Endothelial cell of umbilical vein (primary cell): ENCODE measurements at regions not wholly inside any gene's neighbourhood (a gene's known extent, or its start where the extent isn't known, plus 50 kb on each side); places are given as distances from the start of the nearest gene placed in this dataset.

Source experiments
- BruUV-seq: library from RNA; stranded (reverse); fragments of 400-500 nt; replicated peaks from 2 replicates; lab custom pipeline; 2021; lab: Mats Ljungman, UMichigan
- CTCF ChIA-PET: fragments of 300-600, 350-600 bp; sonication (Branson Sonifier 250); formaldehyde crosslinking; loops from one replicate; lab custom pipeline; 2021; ENCODE audit warnings: antibody characterized with exemption, inconsistent platforms; lab: Charles Lee
- POLR2A ChIA-PET: fragments of 300-600, 350-600 bp; sonication (Branson Sonifier 250); formaldehyde crosslinking; loops from one replicate; lab custom pipeline; 2021; ENCODE audit warnings: antibody characterized with exemption, inconsistent platforms; lab: Charles Lee
- DNase-seq: peaks from one replicate; pipeline ENCODE4 v3.0.0-alpha.2; 2011; ENCODE audit warnings: low read depth, low spot score
- FAIRE-seq: peaks from 2 replicates; lab custom pipeline; 2011; peaks lifted over from hg19 to GRCh38; lab: Jason Lieb, UNC
- H2AFZ ChIP-seq: 2 replicates; pipeline ENCODE4 v1.6.0; 2012; ENCODE audit warnings: low read depth, low read length, control low read depth, inconsistent platforms
- H3K27ac ChIP-seq: 2 replicates; pipeline ENCODE4 v1.5.1; 2011; ENCODE audit warnings: low read depth, mild to moderate bottlenecking, control low read depth, low read length, moderate library complexity; ENCODE audit not compliant: insufficient read depth
- H3K27me3 ChIP-seq, 2 experiments: 2 replicates each; pipeline versions ENCODE4 v1.6.0 to v1.6.1; 2011; ENCODE audit warnings: low read length in 2 of 2, mixed read lengths in 1 of 2; ENCODE audit not compliant: control insufficient read depth in 2 of 2, insufficient read depth in 2 of 2
- H3K36me3 ChIP-seq, 2 experiments: 2 replicates in 1 of 2; 3 replicates in 1 of 2; pipeline ENCODE4 v1.5.1; 2011; ENCODE audit warnings: low read length in 2 of 2, mild to moderate bottlenecking in 1 of 2, moderate library complexity in 1 of 2; ENCODE audit not compliant: control insufficient read depth in 2 of 2, insufficient read depth in 2 of 2; ENCODE audit errors: extremely low read depth in 1 of 2
- H3K4me1 ChIP-seq: 3 replicates; pipeline ENCODE4 v1.5.1; 2011; ENCODE audit warnings: mild to moderate bottlenecking, low read length; ENCODE audit not compliant: control insufficient read depth, insufficient read depth; ENCODE audit errors: extremely low read depth
- H3K4me2 ChIP-seq: 2 replicates; pipeline ENCODE4 v1.6.1; 2011; ENCODE audit warnings: low read length, control low read depth, mixed read lengths; ENCODE audit not compliant: insufficient read depth
- H3K4me3 ChIP-seq, 3 experiments: fragments of 200-600 bp in 1 of 3; sonication (generic), shearing (Covaris generic) in 1 of 3; replicated peaks in 1 of 3; 2 replicates each; pipeline ENCODE4 v1.5.1; 2011 to 2016; ENCODE audit warnings: control low read depth in 3 of 3, low read length in 3 of 3, mild to moderate bottlenecking in 2 of 3, inconsistent platforms in 1 of 3, low read depth in 1 of 3, moderate library complexity in 1 of 3; ENCODE audit not compliant: insufficient read depth in 1 of 3
- H3K79me2 ChIP-seq: 2 replicates; pipeline ENCODE4 v1.6.0; 2012; ENCODE audit warnings: low read length, inconsistent platforms; ENCODE audit not compliant: control insufficient read depth, insufficient read depth
- H3K9ac ChIP-seq: replicated peaks from 2 replicates; pipeline ENCODE3; 2011; ENCODE audit warnings: low read length, control low read depth; ENCODE audit not compliant: insufficient read depth; ENCODE audit errors: extremely low read depth
- H3K9me1 ChIP-seq: replicated peaks from 3 replicates; pipeline ENCODE4 v1.6.0; 2011; ENCODE audit warnings: mild to moderate bottlenecking, low read length; ENCODE audit not compliant: control insufficient read depth, insufficient read depth; ENCODE audit errors: extremely low read depth
- H3K9me3 ChIP-seq: replicated peaks from 2 replicates; pipeline ENCODE4 v1.5.1; 2012; ENCODE audit warnings: low read length, inconsistent platforms; ENCODE audit not compliant: control insufficient read depth, insufficient read depth
- H4K20me1 ChIP-seq: replicated peaks from 2 replicates; pipeline ENCODE3; 2011; ENCODE audit warnings: mild to moderate bottlenecking, low read length; ENCODE audit not compliant: control insufficient read depth, insufficient read depth; ENCODE audit errors: extremely low read depth
- CTCF ChIP-seq, 2 donors: IDR thresholded peaks; 1 replicate in 1 of 2; 2 replicates in 1 of 2; pipeline ENCODE4 v1.5.1; 2011; ENCODE audit warnings: low read length in 2 of 2, mild to moderate bottlenecking in 2 of 2, moderate library complexity in 2 of 2, control low read depth in 1 of 2, inconsistent platforms in 1 of 2, low read depth in 1 of 2; ENCODE audit not compliant: insufficient read depth in 1 of 2; ENCODE audit errors: extremely low read depth in 1 of 2
- EZH2 ChIP-seq: IDR thresholded peaks from 2 replicates; pipeline ENCODE4 v1.6.1; 2012; ENCODE audit warnings: borderline replicate concordance, low read depth, mild to moderate bottlenecking, moderate library complexity, low read length, inconsistent platforms; ENCODE audit not compliant: severe bottlenecking
- FOS ChIP-seq: IDR thresholded peaks from 2 replicates; pipeline ENCODE4 v1.6.1; 2011; ENCODE audit warnings: mild to moderate bottlenecking, low read length, moderate library complexity, borderline replicate concordance; ENCODE audit not compliant: insufficient read depth
- GATA2 ChIP-seq: IDR thresholded peaks from 2 replicates; pipeline ENCODE4 v1.7.0; 2011; ENCODE audit warnings: low read depth, mild to moderate bottlenecking, moderate library complexity, mixed read lengths, low read length; ENCODE audit not compliant: insufficient read length, insufficient read depth
- JUN ChIP-seq: IDR thresholded peaks from 2 replicates; pipeline ENCODE4 v1.6.1; 2011; ENCODE audit warnings: borderline replicate concordance, low read depth; ENCODE audit not compliant: insufficient read length, insufficient read depth
- MAX ChIP-seq: IDR thresholded peaks from 2 replicates; pipeline ENCODE4 v1.6.1; 2011; ENCODE audit not compliant: insufficient read depth, insufficient read length
- MYC ChIP-seq: IDR thresholded peaks from one replicate; pipeline ENCODE4 v1.6.1; 2011; ENCODE audit warnings: mild to moderate bottlenecking, low read depth, low read length
- POLR2A ChIP-seq: IDR thresholded peaks from 2 replicates; pipeline ENCODE4 v1.6.1; 2012; ENCODE audit warnings: low read depth, mild to moderate bottlenecking, control low read depth, low read length
- POLR2AphosphoS5 ChIP-seq: IDR thresholded peaks from 2 replicates; pipeline ENCODE4 v1.6.1; 2012; ENCODE audit warnings: low read depth, mild to moderate bottlenecking, control low read depth, low read length, moderate library complexity; ENCODE audit not compliant: insufficient read depth
- dilution Hi-C: fragments of 300-500 bp; cut with MboI; formaldehyde crosslinking; loops from one replicate; pipeline ENCODE4 v1.15.0; 2019; ENCODE audit warnings: low sequenced_read_pairs; ENCODE audit not compliant: extremely low pct_ligation_motif_present
- intact Hi-C: fragments of 100-400 bp; cut with micrococcal nuclease; formaldehyde crosslinking; loops from one replicate; pipeline ENCODE4 v1.10.0; 2022

- Histone ChIP-seq H2AFZ (no peak overlapping the region), H3K9me3 (no peaks in the 10 kb centered on the region), H3K4me2 (no peak overlapping the region), H3K27me3 (no peaks in the 10 kb centered on the region), H3K79me2 (no peaks in the 10 kb centered on the region), H3K9me1 (no peaks in the 10 kb centered on the region), H3K4me3 (no peak overlapping the region), H3K27ac (no peak overlapping the region), H4K20me1 (no peaks in the 10 kb centered on the region), H3K4me1 (no peaks in the 10 kb centered on the region), H3K9ac (no peak overlapping the region), H3K36me3 (no peaks in the 10 kb centered on the region)
- dilution Hi-C loops, result no loop called here
- ChIA-PET POLR2A (no interaction called here), CTCF (no interaction called here)
- FAIRE-seq, result no peak
- TF ChIP-seq FOS (no peak), POLR2AphosphoS5 (no peak), CTCF (IDR thresholded peaks at IDR 0.05; ENCODE audit: extremely low read depth in 1 of 2, insufficient read depth in 1 of 2, low read depth in 1 of 2, low read length in 2 of 2) (no peak), JUN (no peak), GATA2 (no peak), MAX (no peak), MYC (no peak), EZH2 (no peak), POLR2A (no peak)
- no TSS peak for BruUV-seq
- no peak for DNase-seq
- intact Hi-C loops, result no loop called here
Observed at GRCh38 chr3:102974333-102974732, 539.5 kb downstream of the ZPLD1 start.
